Gastrocnemius medialis (tissue), 4 donors: ENCODE measurements at regions not wholly inside any gene's neighbourhood (a gene's known extent, or its start where the extent isn't known, plus 50 kb on each side); places are given as distances from the start of the nearest gene placed in this dataset.

ENCODE experiments used
- CTCF ChIP-seq, 5 experiments: fragments of 450-650 bp in 3 of 5; fragments of 200-600 bp in 2 of 5; sonication (generic) in 2 of 5; IDR thresholded peaks in 4 of 5; conservative IDR thresholded peaks in 1 of 5; 1 replicate in 4 of 5; 2 replicates in 1 of 5; pipeline ENCODE4 v1.5.1; 2016 to 2019; ENCODE audit warnings: antibody characterized with exemption in 5 of 5, mild to moderate bottlenecking in 3 of 5, moderate library complexity in 3 of 5
- POLR2A ChIP-seq, 2 donors: fragments of 450-650 bp; IDR thresholded peaks; one replicate each; pipeline ENCODE4 v1.6.1; 2017; ENCODE audit warnings: antibody characterized with exemption in 2 of 2, mild to moderate bottlenecking in 2 of 2, moderate library complexity in 2 of 2

GRCh38 chr22:44624689-44625420, 77.1 kb upstream of the PRR5 start:
- TF ChIP-seq POLR2A (IDR thresholded peaks at IDR 0.05) (no peak), CTCF (IDR thresholded peaks at IDR 0.05 in 4 of 5, conservative IDR thresholded peaks at IDR 0.05 in 1 of 5) (no peak)
